ENCODE measurements at regions not wholly inside any gene's neighbourhood (a gene's known extent, or its start where the extent isn't known, plus 50 kb on each side); places are given as distances from the start of the nearest gene placed in this dataset.

DNA sequence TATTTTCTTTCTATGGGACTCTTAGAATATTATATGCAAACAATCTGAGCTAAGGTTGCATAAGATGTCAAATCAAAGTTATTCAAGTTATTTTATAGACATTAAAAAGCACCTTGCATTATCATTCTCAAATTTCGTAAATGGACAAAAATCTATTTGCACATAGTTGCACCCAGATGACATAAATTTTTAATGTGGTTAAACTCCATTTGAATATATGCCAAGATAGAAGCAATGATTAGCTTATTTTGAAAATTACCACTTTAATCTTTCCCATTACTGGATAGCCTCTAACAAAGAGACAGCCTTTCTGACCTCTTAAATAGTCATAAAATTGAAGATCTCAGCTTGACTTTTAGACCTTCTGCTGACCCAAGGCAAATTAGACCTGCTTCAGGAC is 386.8 kb downstream of the RAPGEF2 start:
- TF ChIP-seq GATA2 (IDR thresholded peaks at IDR 0.05; ENCODE audit: low read depth, low read length), result no peak
- no peak for TF ChIP-seq GATA3 (IDR thresholded peaks at IDR 0.05; ENCODE audit: low read depth, low read length)
